GM18858 (cell line): ENCODE measurements at regions not wholly inside any gene's neighbourhood (a gene's known extent, or its start where the extent isn't known, plus 50 kb on each side); places are given as distances from the start of the nearest gene placed in this dataset.

Experiments used
- ATAC-seq: cut with Tn5 transposase; IDR thresholded peaks from one replicate; pipeline ENCODE4 v1.9.1; 2021; ENCODE audit not compliant: unreplicated experiment

DNA sequence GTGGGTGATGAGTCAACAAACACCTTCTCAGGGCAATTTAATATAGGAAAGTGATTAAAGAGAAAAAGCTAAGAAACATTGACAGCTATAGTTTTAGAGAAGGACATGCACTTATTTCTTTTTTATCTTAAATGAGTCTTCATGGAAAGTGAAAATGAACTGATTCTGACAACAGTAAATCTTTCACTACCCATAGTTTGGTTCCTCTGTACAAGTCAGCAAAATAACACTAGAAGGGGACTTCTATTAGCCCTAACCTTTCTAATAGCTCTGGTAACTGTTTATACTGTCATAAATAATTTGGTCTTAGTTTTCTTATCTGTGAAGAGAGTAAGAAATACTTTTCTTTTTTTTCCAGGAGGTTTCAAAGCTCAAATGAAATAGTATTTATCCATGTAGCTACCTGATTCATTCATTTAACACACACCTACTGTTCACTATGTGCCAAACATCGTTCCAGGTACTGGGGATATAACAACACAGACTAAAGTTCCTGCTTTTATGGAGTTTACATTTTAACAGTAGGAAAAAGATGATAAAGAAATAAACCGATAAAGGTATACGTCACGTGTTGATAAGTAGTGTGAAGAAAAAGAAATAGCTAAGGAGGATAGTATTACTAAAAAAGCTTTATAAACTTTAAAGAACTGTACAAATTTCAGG lies 148.2 kb downstream of the PCSK1 start:
- no peak for ATAC-seq

DNA sequence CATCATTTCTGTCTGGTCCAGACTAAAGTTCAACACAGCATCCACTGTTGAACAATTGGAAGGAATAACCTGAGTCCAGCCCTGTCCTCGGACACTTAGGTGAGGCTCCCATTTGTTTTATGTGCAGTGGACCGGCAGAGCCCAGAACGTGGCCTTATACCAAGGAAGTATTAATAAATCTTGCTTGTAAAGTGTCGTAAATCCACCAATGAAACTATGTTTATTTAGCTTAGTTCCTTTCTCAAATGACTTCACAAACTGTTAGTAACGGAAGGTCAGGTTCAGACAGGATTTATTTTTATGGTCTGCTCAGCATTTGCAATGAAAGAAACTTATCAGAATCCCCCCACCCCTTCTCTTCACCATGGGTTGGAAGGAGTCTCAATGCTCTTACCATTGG lies 149.5 kb downstream of the PCSK1 start:
- ATAC-seq: no peak

DNA sequence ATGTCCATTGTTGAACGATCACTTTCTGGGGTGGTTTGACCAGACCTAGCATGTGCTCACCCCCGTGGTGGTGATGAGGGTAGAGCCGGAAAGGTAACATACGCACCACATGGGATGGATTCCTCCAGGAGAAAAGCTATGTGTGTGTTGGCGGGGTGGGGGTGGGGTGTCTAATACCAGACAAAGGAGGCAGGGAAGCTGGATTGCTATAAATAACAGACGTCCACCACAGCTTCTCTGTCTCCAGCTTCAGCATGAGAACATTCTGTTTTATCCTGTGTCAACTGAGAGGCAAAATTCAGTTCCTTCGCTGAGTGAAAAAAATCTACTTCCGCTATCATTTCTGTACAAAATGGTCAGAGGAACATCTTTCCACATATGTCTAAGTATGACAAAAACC lies 151.0 kb downstream of the PCSK1 start:
- ATAC-seq: no peak

DNA sequence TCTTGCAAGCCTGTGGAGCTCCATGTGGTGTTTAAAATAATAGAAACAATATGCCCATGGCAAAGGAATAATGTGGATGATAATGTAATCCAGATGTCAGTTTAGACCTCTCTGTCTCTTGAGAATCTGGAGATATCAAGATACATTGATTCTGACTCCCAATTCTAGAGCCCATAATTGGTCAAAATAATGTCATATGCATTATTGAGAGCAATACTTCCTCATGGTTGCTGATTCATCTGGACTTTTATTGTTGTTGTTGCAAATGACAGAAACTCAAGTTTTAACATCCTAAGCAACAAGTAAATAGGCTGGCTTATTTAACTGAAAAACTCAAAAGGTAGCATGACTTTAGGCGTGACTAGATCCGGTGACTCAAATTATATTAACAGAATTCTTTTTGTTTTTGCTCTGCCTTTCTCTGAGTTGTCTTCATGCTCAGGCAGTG lies 152.1 kb downstream of the PCSK1 start:
- no peak for ATAC-seq

DNA sequence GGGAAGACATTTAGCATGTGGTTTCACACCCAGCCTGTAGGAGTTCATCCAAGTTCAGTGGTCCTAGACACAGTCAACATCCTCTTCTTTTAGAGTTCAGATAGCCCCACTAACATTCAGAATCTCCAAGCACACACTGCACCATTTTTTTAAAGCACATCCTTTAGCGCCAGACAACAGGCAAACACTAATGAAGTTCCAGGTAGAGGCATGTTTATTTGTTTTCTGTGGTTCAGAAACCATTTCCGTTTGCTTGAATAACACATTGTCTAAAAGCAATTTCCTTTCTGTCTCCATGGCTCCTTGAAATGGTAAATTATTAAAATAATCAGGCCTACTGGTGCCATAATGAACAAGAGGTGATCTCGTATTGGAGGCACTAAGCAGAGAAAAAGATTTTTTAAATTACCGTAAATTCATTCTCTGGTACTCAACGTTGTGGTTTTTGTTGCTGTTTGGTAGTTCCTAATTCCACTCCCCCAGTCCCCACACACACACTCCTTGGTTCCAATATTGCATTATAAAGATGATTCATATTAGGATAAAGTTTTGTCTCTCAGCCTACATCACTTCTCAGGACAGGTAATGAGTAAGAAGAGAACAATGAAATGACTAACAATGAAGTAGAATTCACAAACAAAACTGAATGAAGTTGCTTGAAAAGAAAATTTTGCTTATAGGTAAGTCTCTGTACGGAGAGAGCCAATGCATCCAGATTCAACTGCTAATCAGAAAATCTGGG lies 153.1 kb downstream of the PCSK1 start:
- peak; percentile 89 for ATAC-seq

DNA sequence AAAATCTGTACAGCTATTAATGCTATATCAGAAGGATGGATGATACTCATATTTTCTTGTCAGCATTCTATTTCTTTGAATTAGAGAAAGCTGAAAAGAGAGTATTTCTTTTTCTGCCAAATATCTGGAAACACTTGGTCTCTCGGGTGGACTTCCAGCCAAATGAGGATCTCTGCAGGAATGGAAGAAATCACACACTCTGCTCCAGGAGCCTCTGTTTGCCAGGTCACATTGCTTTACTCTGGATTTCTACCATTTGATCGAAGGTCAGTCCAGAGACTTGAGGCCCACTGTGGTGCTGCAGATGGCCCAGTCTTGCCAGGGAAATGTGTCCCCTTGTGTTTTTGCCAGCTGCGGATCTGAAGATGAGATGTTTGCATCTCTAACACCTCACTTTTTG lies 154.1 kb downstream of the PCSK1 start:
- ATAC-seq: no peak

DNA sequence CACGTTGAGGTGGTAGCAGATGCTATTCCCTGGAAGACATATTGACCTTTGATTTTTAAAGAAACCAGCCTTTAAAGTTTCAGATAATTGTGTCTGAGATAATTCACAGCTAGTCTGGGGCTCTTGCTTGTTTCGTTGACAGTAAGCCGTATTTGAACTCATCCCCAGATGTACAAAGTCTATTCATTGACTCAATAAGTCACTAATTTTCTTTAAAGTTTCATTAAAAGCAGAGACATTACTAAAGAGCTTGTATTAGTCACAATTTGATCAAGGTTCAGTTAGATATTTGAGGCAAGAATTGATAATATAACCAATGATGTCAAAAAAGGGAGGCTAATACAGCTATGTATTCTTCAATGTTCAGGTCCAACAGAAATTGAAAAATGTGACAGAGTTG lies 158.0 kb downstream of the PCSK1 start:
- ATAC-seq: no peak

DNA sequence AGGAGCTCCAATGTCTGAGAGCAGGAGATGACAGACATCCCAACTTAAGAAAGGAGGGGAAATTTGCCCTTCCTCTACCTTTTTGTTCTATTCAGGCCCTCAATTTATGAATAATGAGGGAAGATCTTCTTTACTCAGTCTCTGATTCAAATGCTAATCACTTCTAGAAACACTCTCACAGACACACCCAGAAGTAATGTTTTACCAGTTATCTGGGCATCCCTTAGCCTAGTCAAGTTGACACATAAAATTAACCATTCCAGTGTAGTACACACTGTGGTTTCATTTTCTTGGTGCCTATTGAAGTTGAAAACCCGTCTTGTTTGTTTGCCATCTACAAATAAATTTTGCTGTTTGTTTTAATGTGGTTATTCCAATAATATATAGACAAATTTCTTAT lies 167.6 kb downstream of the PCSK1 start:
- ATAC-seq: no peak

DNA sequence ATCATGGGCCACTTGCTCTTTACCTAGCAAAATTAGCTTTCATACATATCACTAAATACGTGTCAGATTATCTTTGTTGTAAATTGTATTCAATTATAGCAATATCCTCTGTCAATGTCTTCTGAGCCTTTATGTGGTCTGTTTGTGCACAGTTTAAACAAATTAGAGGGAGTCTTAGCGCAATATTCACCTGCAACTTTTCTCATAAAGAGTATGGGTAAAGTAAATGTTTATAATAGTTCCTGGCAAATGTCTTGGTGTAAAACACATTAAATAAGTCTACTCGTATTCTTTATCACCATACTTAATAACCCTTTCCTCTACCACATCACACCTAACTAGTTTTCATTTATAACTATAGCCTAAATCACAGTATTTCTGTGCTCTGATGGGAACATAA lies 169.0 kb downstream of the PCSK1 start:
- no peak for ATAC-seq

DNA sequence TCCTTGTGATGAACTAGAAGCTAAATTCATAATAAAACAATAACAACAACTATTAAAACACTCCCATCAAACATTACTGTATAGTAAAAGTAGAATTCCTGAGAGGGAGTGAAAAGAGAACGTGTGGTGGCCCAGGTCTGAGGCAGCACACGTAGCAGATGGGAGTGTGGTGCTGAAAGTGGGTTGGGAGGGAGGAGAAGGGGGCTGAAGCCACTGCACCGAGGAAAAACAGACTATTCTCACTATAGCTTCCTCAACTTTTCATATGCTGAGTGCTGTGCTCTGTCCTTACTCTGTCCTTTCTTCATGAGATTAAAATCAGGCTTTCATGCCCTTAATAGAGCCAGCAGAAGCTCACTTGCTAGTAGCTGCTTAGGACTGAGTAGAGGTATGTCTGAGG lies 170.9 kb downstream of the PCSK1 start:
- ATAC-seq: no peak

DNA sequence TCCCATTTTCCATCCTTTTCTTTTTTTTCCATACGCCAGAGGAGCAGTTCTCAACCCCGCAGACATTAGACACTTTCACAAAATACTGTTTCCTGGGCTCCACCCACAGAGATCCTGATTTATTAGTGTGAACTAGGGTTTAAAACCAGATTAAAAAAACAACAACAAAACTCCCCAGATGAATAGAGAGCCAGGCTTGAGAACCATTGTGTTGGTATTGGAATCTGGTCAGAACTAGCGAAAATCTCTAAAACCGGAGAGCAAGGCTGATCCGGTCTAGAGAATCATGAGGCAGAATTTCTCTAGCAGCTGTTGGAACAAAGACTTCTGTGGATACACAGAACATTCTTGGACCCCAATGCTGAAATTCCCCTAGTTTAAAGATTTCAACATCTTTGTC lies 173.0 kb downstream of the PCSK1 start:
- ATAC-seq: no peak

DNA sequence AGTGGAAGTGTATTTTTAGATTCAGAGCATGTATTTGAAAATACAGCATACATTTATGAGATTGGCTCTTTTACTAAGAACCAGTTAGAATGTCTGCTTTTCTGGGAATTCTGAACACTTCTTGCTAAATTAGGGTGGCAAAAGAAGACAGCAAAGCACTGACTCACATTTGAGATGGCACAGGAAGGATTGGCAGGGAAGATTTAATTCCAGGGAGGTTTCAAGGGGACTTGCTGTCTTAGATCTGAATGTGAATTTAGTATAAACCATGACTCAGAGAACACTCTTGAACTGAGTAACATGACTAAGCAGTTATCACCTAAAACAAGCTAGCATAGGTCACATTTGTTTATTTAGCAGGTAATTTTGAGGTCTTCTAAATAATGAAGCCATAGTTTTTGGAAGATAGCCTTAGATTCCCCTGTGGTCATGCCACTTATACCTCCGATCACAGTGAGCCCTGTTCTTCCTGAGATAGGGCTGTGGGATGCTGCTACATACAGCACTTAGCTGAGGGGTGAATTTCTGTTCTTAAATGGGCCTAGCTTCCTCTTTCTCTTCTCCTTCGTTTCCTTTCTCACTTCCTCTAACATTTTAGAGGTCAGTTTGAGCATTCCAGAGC lies 173.8 kb downstream of the PCSK1 start:
- ATAC-seq: peak; percentile 53

DNA sequence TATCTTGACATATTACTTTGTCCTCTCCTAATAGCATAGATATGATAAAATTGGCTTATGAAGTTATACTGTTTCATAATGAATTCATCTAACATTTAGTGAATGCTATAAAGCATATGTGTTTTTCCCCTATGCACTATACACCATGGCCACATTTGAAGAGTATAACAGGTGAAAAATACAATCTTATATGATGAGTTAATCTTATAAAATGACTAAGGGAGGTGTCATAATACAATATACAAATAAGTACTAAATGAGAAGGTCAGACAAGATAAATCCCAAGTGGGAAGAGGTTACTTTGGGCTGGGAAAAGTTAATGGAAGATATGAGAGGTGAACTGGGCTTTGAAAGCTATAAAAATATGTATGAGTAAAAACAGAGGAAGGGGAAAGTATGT lies 174.4 kb downstream of the PCSK1 start:
- ATAC-seq: no peak

DNA sequence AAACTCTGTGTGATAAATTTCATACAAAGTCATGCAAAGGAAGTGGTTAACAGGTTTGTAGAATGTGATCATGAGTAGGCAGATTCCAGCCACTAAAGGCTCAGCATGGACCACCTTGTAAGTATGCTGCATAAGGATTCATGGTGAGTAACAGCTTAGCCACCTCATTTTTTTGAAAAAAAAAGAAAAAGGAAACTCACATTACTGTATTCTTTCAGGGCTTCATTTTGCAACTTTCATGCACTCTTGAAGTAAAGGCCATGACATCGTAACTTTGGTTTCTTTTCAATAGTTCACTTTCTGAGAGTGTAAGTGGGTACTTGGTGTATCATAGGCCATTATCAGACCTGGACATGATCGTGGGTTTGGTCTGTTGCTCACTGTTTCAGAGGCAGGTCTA lies 175.1 kb downstream of the PCSK1 start:
- no peak for ATAC-seq

DNA sequence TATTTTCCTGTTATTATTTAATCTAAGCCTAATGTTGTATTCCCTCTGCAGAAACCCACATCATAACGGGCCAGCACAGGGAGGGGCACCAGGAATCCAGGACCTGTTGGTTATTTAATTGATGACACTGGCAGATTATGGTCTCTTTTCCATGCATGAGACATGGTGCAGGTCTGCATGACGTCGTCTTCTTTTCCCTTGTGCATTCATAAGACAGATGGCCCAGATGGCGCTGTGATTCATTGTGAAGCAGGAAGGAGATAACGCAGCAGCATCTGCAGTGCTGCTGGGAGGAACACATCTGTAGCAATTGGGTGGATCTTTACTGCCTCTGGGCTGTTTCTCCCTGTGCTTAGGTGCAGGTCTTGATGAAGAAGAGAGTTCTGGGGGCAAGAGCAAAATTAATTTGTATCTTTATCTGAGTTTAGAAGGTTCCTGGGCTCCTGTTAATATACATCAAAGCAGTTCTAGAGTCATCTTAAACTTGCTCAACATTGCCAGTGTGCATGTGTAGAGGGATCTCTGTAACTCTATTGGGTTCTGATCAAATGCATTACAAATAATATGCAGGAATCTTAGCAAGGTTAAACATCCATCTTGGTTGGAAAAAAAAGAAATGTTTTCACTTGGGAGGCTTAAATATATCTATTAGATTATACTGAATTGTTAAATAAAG lies 176.1 kb downstream of the PCSK1 start:
- peak; percentile 53 for ATAC-seq

DNA sequence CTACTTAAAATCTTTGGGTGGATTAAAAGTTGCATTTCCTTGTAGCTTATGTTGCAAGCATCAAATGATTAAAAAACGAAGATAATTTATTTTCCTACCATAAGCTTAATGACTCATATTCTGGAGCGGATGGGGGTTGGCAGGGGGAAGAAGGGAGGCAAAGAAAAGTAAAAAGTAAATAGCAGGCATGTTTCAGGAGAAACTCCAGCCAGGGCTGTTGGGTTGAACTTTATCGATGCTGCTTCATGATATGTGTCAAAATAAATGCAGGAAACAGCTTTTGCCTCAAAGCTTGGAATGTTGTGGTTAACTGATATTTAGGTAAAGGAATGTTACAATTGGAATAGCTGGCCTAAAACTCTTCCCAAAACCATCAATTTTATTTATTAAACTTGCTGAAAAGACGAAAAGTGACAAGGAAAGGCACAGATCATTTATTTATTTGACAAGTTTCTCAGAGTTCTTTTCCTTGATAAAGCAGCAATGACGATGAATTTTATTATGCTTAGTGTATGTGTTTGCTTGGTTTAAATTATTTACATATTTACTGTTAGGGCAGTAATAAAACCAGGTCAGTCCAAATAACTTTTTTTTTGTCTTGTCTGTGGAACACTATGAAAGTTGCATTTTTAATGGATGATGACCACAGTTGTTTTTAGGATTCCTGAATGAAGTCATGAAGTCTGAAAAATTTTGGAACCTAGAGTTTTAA lies 177.9 kb downstream of the PCSK1 start:
- ATAC-seq: no peak

DNA sequence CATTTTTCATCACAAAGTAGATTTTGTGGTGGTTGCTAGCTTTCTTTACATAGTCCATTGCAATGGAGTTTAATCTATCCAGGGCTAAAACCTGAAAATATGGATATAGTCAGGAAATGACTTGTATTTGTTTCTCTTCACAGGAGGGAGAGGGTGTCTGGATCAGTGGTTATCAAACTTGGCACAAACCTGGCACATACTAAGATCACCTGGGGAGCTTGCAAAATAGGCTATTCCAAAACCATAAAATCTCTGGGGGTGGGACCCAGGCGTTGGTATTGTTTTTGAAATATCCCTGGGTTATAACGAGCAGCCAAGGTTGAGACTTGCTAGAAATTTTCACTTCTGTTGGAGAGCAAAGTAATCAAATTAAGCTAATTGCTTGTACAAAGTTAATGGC lies 179.9 kb downstream of the PCSK1 start:
- ATAC-seq: no peak

DNA sequence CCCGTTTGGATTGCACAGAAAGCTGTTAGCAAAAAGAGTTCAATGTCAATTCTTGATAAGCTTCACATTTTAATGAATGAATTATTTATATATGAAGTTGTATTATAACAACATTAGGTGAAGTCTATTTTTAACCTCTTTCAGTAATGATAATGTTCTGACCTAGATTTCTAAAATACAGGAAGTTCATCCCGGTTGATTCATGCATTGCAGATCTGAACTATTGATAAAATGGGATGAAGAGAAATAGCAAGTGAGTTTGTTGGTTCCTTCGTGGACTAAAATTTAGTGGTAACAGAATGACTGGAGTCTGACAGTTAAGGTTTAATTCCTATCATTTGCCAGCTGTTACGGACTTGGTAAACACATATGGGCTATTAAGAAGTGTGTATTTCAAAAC lies 180.5 kb downstream of the PCSK1 start:
- ATAC-seq: no peak

DNA sequence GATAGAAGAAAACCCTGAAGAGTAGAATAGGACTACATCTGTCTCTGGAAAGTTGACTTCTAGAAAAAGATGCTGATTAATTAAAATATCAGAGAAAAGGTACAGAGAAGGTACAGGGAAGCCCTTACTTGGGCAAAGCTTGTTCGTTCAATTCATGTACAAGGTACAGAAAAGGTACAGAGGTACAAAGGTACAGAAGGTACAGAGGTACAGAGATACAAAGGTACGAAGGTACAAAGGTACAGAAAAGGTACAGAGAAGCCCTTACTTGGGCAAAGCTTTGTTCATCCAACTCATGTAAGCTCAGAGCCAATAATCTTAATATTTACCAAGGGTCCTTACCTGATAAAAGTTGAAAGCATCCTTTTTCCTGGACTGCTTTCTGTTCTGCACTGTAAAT lies 182.3 kb downstream of the PCSK1 start:
- ATAC-seq: no peak

DNA sequence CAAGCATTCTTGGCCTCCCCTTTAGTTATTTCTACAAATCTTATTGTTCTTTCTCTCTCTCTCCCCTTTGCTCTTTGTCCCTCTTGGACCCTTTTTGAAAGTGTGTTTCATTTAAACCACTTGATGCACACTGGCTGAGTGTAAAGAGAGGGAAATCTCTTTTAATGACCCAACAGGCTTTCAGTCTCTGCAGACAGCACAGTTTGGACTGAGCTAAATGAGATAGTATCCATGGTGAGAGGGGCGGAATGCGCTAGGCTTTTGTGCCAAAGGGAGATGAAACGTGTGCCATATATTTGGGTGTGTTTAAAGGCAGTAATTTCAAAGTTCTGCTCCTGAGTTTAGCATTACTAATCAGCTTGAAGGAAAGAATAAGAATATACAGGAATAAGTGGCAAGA lies 184.9 kb downstream of the PCSK1 start:
- ATAC-seq: no peak

DNA sequence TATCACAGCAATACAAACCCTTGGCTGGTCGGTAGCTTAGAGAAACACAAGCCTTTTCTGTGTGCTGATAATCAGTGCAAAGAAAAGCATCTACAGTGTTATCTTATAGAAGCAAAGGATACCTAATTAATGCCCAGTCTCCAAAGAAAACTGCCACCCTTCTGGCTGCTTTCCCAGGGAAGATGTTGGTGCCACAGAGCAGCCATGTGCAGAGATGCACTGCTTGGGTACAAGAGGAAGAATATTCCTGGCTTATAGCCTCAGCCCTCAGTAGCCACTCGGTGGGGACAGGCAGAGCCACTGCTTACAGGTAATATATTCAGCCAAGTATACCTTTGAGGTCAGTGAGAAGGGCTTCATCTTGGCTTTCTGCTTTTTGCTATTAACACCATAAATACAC lies 185.3 kb downstream of the PCSK1 start:
- no peak for ATAC-seq
